HEK293 (cell line): ENCODE measurements at regions not wholly inside any gene's neighbourhood (a gene's known extent, or its start where the extent isn't known, plus 50 kb on each side); places are given as distances from the start of the nearest gene placed in this dataset.

Source experiments
- CTCF ChIA-PET: fragments of 350-600 bp; formaldehyde crosslinking; extraction: SDS; loops from one replicate; lab custom pipeline; 2021; ENCODE audit warnings: antibody characterized with exemption; lab: Yijun Ruan, JAX
- POLR2A ChIA-PET: fragments of 300-600 bp; formaldehyde crosslinking; extraction: SDS; loops from one replicate; lab custom pipeline; 2020; ENCODE audit warnings: antibody characterized with exemption, inconsistent platforms; lab: Yijun Ruan, JAX
- H3K27ac ChIP-seq: fragments of 200-500 bp; sonication (Bioruptor generic); 2 replicates; pipeline ENCODE4 v1.5.1; 2014; ENCODE audit warnings: low read depth, low read length, control low read depth, inconsistent platforms; ENCODE audit errors: extremely low read depth
- H3K36me3 ChIP-seq, 2 experiments: fragments of 200-500 bp in 1 of 2; sonication (Bioruptor generic) in 1 of 2; 1 replicate in 1 of 2; 2 replicates in 1 of 2; pipeline ENCODE4 v1.5.1; 2014 to 2017; ENCODE audit warnings: inconsistent platforms in 2 of 2, low read length in 2 of 2; ENCODE audit not compliant: control insufficient read depth in 2 of 2, insufficient read depth in 1 of 2
- H3K4me1 ChIP-seq: fragments of 200-500 bp; sonication (Bioruptor generic); 2 replicates; pipeline ENCODE4 v1.5.1; 2014; ENCODE audit warnings: mild to moderate bottlenecking, low read length, inconsistent platforms; ENCODE audit not compliant: control insufficient read depth, insufficient read depth
- H3K4me3 ChIP-seq: 2 replicates; pipeline ENCODE4 v1.5.1; 2011; ENCODE audit warnings: low read depth, mild to moderate bottlenecking, control low read depth, low read length, moderate library complexity
- H3K9me3 ChIP-seq: fragments of 200-500 bp; sonication (Bioruptor generic); 2 replicates; pipeline ENCODE4 v1.5.1; 2014; ENCODE audit warnings: low read depth, low read length, inconsistent platforms; ENCODE audit not compliant: control insufficient read depth, insufficient read depth
- ELK4 ChIP-seq: IDR thresholded peaks from 2 replicates; pipeline ENCODE4 v1.6.1; 2011; ENCODE audit warnings: mild to moderate bottlenecking, low read depth, low read length, borderline replicate concordance
- GLI4 ChIP-seq: fragments of 450-650 bp; formaldehyde crosslinking; IDR thresholded peaks from 2 replicates; pipeline ENCODE4 v1.5.1; 2016; ENCODE audit warnings: missing biosample characterization, missing genetic modification characterization
- PRDM1 ChIP-seq: fragments of 450-650 bp; formaldehyde crosslinking; IDR thresholded peaks from 2 replicates; pipeline ENCODE4; 2016; ENCODE audit warnings: missing biosample characterization, missing genetic modification characterization
- REPIN1 ChIP-seq: fragments of 450-650 bp; formaldehyde crosslinking; IDR thresholded peaks from 2 replicates; pipeline ENCODE4 v1.5.1; 2017; ENCODE audit warnings: missing biosample characterization, missing genetic modification characterization, low read depth
- SETDB1 ChIP-seq: IDR thresholded peaks from one replicate; pipeline ENCODE4 v1.6.1; 2017; ENCODE audit warnings: mild to moderate bottlenecking, low read length, moderate library complexity, mixed read lengths; ENCODE audit not compliant: insufficient read length
- WT1 ChIP-seq: fragments of 450-650 bp; formaldehyde crosslinking; IDR thresholded peaks from 2 replicates; pipeline ENCODE4 v1.5.1; 2016; ENCODE audit warnings: missing biosample characterization, missing genetic modification characterization
- ZBTB21 ChIP-seq: fragments of 450-650 bp; formaldehyde crosslinking; IDR thresholded peaks from 2 replicates; pipeline ENCODE4 v1.5.1; 2017; ENCODE audit warnings: missing biosample characterization, missing genetic modification characterization
- ZBTB48 ChIP-seq: fragments of 450-650 bp; formaldehyde crosslinking; IDR thresholded peaks from 2 replicates; pipeline ENCODE4 v1.5.1; 2016; ENCODE audit warnings: missing biosample characterization, missing genetic modification characterization
- ZBTB8A ChIP-seq: fragments of 450-650 bp; formaldehyde crosslinking; IDR thresholded peaks from 2 replicates; pipeline ENCODE4 v1.5.1; 2016; ENCODE audit warnings: missing biosample characterization, missing genetic modification characterization
- ZNF174 ChIP-seq: fragments of 450-650 bp; formaldehyde crosslinking; IDR thresholded peaks from 2 replicates; pipeline ENCODE4 v1.5.0; 2017; ENCODE audit warnings: missing biosample characterization, mild to moderate bottlenecking, missing genetic modification characterization
- ZNF24 ChIP-seq: fragments of 450-650 bp; formaldehyde crosslinking; IDR thresholded peaks from 2 replicates; pipeline ENCODE4 v1.5.1; 2016; ENCODE audit warnings: missing biosample characterization, missing genetic modification characterization
- ZNF335 ChIP-seq: fragments of 450-650 bp; formaldehyde crosslinking; conservative IDR thresholded peaks from 2 replicates; pipeline ENCODE4 v1.5.1; 2016; ENCODE audit warnings: missing biosample characterization, missing genetic modification characterization
- ZNF433 ChIP-seq: fragments of 450-650 bp; formaldehyde crosslinking; IDR thresholded peaks from 2 replicates; pipeline ENCODE4 v1.5.1; 2016; ENCODE audit warnings: missing biosample characterization, missing genetic modification characterization, low read depth
- ZNF561 ChIP-seq: fragments of 450-650 bp; IDR thresholded peaks from 2 replicates; pipeline ENCODE4 v1.5.1; 2018; ENCODE audit warnings: missing biosample characterization, missing genetic modification characterization, borderline replicate concordance
- ZNF610 ChIP-seq: fragments of 450-650 bp; formaldehyde crosslinking; IDR thresholded peaks from 2 replicates; pipeline ENCODE4 v1.5.1; 2016; ENCODE audit warnings: missing biosample characterization, missing genetic modification characterization, borderline replicate concordance
- ZNF654 ChIP-seq: fragments of 450-650 bp; formaldehyde crosslinking; IDR thresholded peaks from 2 replicates; pipeline ENCODE4 v1.5.1; 2016; ENCODE audit warnings: low read depth, missing biosample characterization, missing genetic modification characterization
- ZNF843 ChIP-seq: fragments of 450-650 bp; formaldehyde crosslinking; IDR thresholded peaks from 2 replicates; pipeline ENCODE4 v1.5.1; 2016; ENCODE audit warnings: missing biosample characterization, missing genetic modification characterization
- ZSCAN16 ChIP-seq: fragments of 450-650 bp; formaldehyde crosslinking; IDR thresholded peaks from 2 replicates; pipeline ENCODE4 v1.5.1; 2016; ENCODE audit warnings: missing biosample characterization, missing genetic modification characterization
- ZSCAN30 ChIP-seq: fragments of 450-650 bp; IDR thresholded peaks from 2 replicates; pipeline ENCODE4 v1.5.1; 2018; ENCODE audit warnings: missing biosample characterization, mild to moderate bottlenecking, missing genetic modification characterization, moderate library complexity
- TF ChIP-seq, protein P1 (sequence below): fragments of 450-650 bp; formaldehyde crosslinking; IDR thresholded peaks from 2 replicates; pipeline ENCODE4 v1.5.1; 2016; ENCODE audit warnings: missing biosample characterization, missing genetic modification characterization

DNA sequence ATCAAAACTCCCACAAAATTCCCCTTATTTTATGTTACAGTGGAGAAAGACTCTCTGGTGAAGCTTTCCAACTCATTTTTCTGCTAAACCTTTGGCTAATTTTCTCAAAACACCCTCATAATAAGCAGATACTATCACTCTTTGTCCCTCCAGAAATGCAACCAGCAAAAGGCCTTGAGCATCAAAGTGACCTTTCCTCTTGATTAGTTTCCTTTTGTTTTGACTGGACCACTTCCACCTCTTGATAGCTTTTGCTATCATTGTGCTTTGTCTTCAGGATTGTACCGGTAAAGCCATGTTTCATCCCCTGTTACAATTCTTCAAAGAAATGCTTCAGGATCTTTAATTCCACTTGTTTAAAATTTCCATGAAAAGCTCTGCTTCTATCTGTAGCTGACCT lies 115.1 kb upstream of the SLC13A1 start (continued):
- TF ChIP-seq ELK4: no peak
- no peak for TF ChIP-seq REPIN1
- no peak for TF ChIP-seq ZNF335 (tag by site-specific recombination)
- TF ChIP-seq ZNF843 (tag by site-specific recombination): no peak
- TF ChIP-seq, all 188 proteins: peak for 0

DNA sequence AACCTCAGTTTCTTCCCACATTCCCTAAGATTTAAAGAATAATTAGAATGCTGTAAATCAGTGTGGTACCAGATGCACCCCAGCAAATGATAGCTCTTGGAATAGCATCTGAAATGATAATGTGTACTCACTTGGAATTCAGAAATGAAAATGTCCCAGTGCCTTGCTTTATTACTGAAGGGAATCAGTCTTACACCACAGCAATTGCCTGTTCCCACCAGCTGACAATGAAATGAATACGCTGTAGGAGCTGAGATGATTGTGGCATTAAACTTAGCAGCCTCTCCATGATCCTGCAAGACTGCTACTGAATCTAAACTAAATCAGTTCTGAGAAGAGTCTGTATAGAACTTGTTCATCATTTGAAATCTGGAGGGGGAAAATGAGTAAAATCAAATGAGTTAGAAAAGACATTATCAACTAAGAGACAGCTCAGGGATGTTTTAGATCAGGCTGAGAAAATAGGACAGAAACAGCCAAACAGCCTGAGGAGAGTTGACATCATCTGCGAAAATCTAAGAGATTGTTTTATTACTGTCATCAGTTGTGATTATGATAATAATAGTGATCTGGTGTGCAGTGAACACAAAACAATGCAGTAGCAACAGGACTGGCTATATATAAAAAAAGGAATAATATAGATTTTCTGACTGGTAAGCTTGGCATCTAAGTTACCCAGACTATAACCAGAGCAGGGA lies 108.6 kb upstream of the SLC13A1 start:
- Histone ChIP-seq H3K9me3 (no peaks in the 10 kb centered on the region), H3K27ac (no peak overlapping the region), H3K4me3 (no peak overlapping the region), H3K4me1 (no peaks in the 10 kb centered on the region)
- POLR2A ChIA-PET: no interaction called here
- TF ChIP-seq ELK4 (no peak), ZNF24 (no peak), SETDB1 (no peak), ZNF561 (tag by site-specific recombination) (no peak), ZBTB21 (tag by site-specific recombination) (no peak)
- TF ChIP-seq, protein P1, sequence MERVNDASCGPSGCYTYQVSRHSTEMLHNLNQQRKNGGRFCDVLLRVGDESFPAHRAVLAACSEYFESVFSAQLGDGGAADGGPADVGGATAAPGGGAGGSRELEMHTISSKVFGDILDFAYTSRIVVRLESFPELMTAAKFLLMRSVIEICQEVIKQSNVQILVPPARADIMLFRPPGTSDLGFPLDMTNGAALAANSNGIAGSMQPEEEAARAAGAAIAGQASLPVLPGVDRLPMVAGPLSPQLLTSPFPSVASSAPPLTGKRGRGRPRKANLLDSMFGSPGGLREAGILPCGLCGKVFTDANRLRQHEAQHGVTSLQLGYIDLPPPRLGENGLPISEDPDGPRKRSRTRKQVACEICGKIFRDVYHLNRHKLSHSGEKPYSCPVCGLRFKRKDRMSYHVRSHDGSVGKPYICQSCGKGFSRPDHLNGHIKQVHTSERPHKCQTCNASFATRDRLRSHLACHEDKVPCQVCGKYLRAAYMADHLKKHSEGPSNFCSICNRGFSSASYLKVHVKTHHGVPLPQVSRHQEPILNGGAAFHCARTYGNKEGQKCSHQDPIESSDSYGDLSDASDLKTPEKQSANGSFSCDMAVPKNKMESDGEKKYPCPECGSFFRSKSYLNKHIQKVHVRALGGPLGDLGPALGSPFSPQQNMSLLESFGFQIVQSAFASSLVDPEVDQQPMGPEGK (tag by site-specific recombination): no peak
- TF ChIP-seq, all 188 proteins: peak for 0
- CTCF ChIA-PET: interaction anchor here (0.7 kb wide), 1 partner anchor 9 kb away, joined by 3 read pairs; no protein-coding TSS in a partner anchor
- no peaks in the 10 kb centered on the region for H3K36me3 ChIP-seq

- TF ChIP-seq ZNF174: no peak
- no peak for TF ChIP-seq PRDM1 (tag by site-specific recombination)
- no peak for TF ChIP-seq GLI4 (tag by site-specific recombination)
- TF ChIP-seq ZNF654 (tag by site-specific recombination): no peak
- no peak for TF ChIP-seq ZSCAN30 (tag by site-specific recombination)
- no peak for TF ChIP-seq ZNF433 (tag by site-specific recombination)
- no peak for TF ChIP-seq ZBTB48 (tag by site-specific recombination)
- no peak for TF ChIP-seq ZNF610
- TF ChIP-seq ZSCAN16 (tag by site-specific recombination): no peak
- no peak for TF ChIP-seq ZBTB8A (tag by site-specific recombination)
- no peak for TF ChIP-seq WT1
- TF ChIP-seq, all 188 proteins: peak for 0
- H3K36me3 ChIP-seq: no peaks in the 10 kb centered on the region
- CTCF ChIA-PET: no interaction called here
Observed at GRCh38 chr7:123305840-123306375, 106.1 kb upstream of the SLC13A1 start.

More at GRCh38 chr7:123305840-123306375, 106.1 kb upstream of the SLC13A1 start:
- no peaks in the 10 kb centered on the region for H3K9me3 ChIP-seq
- POLR2A ChIA-PET: no interaction called here
- H3K27ac ChIP-seq: no peak overlapping the region
- no peaks in the 10 kb centered on the region for H3K4me1 ChIP-seq
- no peak overlapping the region for H3K4me3 ChIP-seq
